ENCODE measurements at regions not wholly inside any gene's neighbourhood (a gene's known extent, or its start where the extent isn't known, plus 50 kb on each side); places are given as distances from the start of the nearest gene placed in this dataset.

- Mint-ChIP-seq H3K36me3 (ENCODE audit: insufficient read depth in 1 of 3, low read depth in 3 of 3) (peaks cover 0 to 4% (median 0%) of the 10 kb centered on the region in 3 experiments; a peak in 3 of 7 replicates), H3K27ac (no peak overlapping the region), H3K27me3 (ENCODE audit: low read depth) (no peaks in the 10 kb centered on the region; the same call in 1 of the 2 replicates), H3K9me3 (peaks cover 0 to 4% of the 10 kb centered on the region in 2 experiments; a peak in 3 of 5 replicates), H3K4me1 (peaks cover 56 to 62% of the 10 kb centered on the region in 2 experiments), H3K4me3 (no peak overlapping the region)
- Histone ChIP-seq H3K23ac (ENCODE audit: insufficient read length, low read depth, low read length) (no peak overlapping the region), H2BK12ac (ENCODE audit: insufficient read length, low read depth, low read length) (no peak overlapping the region), H3K4me1 (ENCODE audit: insufficient read depth, low read length) (peaks cover 6% of the 10 kb centered on the region; the same call in 1 of the 2 replicates), H3K79me2 (ENCODE audit: insufficient read depth, low read length) (no peaks in the 10 kb centered on the region), H3K18ac (ENCODE audit: insufficient read length, low read depth, low read length) (no peak overlapping the region), H3K56ac (ENCODE audit: insufficient read length, low read depth, low read length) (no peak overlapping the region), H3K14ac (ENCODE audit: insufficient read depth, low read length) (no peak overlapping the region), H2AK5ac (ENCODE audit: insufficient read length, low read length) (no peak overlapping the region), H3K27ac (ENCODE audit: insufficient read length, low read depth, low read length) (no peak overlapping the region), H4K20me1 (ENCODE audit: control insufficient read depth, insufficient read depth, insufficient read length) (no peaks in the 10 kb centered on the region), H2BK5ac (ENCODE audit: insufficient read length, low read length) (no peak overlapping the region), H3K27me3 (ENCODE audit: insufficient read depth, low read length) (no peaks in the 10 kb centered on the region), H2AFZ (ENCODE audit: low read length) (no peak overlapping the region), H3K9ac (ENCODE audit: extremely low read depth, insufficient read length, low read length) (no peak overlapping the region), H2BK15ac (ENCODE audit: low read depth, low read length) (no peak overlapping the region), H3T11ph (ENCODE audit: low read length) (no peak overlapping the region), H4K5ac (ENCODE audit: insufficient read length, low read depth, low read length) (no peak overlapping the region), H3K9me3 (ENCODE audit: control insufficient read depth, low read depth, low read length) (no peaks in the 10 kb centered on the region), H3K4me2 (ENCODE audit: insufficient read depth, insufficient read length, low read length) (no peak overlapping the region), H4K91ac (ENCODE audit: insufficient read length, low read depth, low read length) (no peak overlapping the region), H3K79me1 (ENCODE audit: insufficient read depth, low read depth, low read length, poor library complexity, severe bottlenecking) (no peaks in the 10 kb centered on the region), H4K8ac (replicated peaks; ENCODE audit: insufficient read length, low read depth, low read length) (no peak overlapping the region), H2BK20ac (ENCODE audit: low read depth, low read length, poor library complexity, severe bottlenecking) (no peak overlapping the region), H3K4ac (ENCODE audit: low read depth, low read length) (no peak overlapping the region), H3K23me2 (ENCODE audit: insufficient read length, low read depth, low read length, poor library complexity, severe bottlenecking) (no peaks in the 10 kb centered on the region), H2BK120ac (ENCODE audit: low read depth, low read length, poor library complexity, severe bottlenecking) (no peak overlapping the region)
- no peak for DNase-seq
- TF ChIP-seq CTCF (conservative IDR thresholded peaks at IDR 0.05), result no peak
- WGBS (ENCODE audit: extremely low coverage, insufficient read length, low lambda C conversion rate), result no CpG with 5 or more reads among the region's 4 CpGs
Observed at GRCh38 chrX:109186939-109187338, 294.9 kb downstream of the GUCY2F start.
